OCI-LY3 (cell line): ENCODE measurements at regions not wholly inside any gene's neighbourhood (a gene's known extent, or its start where the extent isn't known, plus 50 kb on each side); places are given as distances from the start of the nearest gene placed in this dataset.

ENCODE experiments used
- EZH2phosphoT487 ChIP-seq: fragments of 200-600 bp; shearing (Covaris generic); IDR thresholded peaks from 2 replicates; pipeline ENCODE4 v1.6.1; 2018; ENCODE audit warnings: antibody characterized with exemption, mixed run types, low read depth
- TF ChIP-seq, protein P1 (sequence below): fragments of 200-600, 300-600 bp; sonication (generic); IDR thresholded peaks from 2 replicates; pipeline ENCODE4 v1.5.1; 2014; ENCODE audit warnings: antibody characterized with exemption, low read length, low read depth

DNA sequence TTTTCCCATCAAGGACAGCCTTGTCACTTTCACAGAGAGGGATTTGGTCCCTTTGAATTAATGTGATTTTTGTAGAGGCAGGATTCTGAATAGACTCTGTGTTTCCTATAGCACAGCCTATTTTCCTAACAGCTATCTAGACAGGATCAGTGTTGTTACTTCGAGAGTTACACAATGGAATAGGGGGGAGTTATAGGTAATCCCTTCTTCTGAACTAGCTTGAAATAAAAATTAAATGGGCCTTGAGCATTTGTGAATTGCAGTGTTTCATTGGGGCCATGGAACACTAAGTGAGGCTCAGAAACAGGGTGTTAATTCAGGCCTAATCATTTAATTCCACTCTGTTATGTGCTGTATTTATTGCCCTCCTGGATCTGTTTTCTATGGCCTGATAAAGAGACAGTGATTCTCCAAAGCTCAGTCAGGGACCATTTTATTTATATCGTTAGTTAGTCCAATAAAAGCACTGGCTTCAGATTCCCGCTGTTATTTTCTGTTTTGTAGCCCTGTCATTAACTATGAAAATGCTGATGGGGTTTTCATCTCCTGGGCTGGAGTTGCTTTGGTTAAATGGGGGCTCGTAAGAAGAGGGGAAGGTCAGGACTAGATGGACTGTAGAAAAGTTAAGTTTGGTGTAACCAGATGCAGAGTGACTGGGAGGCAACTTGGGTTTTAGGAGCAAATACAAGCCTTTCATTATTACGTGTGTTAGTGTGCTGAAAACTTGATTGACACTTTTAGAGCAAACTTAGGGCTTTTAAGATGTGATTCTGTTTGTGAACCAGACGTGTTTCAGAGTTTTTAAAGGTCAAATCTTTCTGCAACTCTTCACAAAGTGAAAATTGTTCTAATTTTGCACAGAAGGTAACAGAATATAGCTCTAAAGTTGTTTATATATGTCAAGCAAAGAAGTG lies 461.0 kb upstream of the HNRNPA3 start:
- TF ChIP-seq, protein P1, sequence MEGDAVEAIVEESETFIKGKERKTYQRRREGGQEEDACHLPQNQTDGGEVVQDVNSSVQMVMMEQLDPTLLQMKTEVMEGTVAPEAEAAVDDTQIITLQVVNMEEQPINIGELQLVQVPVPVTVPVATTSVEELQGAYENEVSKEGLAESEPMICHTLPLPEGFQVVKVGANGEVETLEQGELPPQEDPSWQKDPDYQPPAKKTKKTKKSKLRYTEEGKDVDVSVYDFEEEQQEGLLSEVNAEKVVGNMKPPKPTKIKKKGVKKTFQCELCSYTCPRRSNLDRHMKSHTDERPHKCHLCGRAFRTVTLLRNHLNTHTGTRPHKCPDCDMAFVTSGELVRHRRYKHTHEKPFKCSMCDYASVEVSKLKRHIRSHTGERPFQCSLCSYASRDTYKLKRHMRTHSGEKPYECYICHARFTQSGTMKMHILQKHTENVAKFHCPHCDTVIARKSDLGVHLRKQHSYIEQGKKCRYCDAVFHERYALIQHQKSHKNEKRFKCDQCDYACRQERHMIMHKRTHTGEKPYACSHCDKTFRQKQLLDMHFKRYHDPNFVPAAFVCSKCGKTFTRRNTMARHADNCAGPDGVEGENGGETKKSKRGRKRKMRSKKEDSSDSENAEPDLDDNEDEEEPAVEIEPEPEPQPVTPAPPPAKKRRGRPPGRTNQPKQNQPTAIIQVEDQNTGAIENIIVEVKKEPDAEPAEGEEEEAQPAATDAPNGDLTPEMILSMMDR, result no peak
- TF ChIP-seq EZH2phosphoT487, result no peak
